HepG2 (cell line): ENCODE measurements at regions not wholly inside any gene's neighbourhood (a gene's known extent, or its start where the extent isn't known, plus 50 kb on each side); places are given as distances from the start of the nearest gene placed in this dataset.

Source experiments
- ATAC-seq: fragments of 200-7000 bp; cut with Tn5 transposase; 3 replicates; pipeline ENCODE4 v1.9.1; 2020; ENCODE audit warnings: mild to moderate bottlenecking, moderate library complexity
- BruUV-seq: library from RNA; stranded (reverse); fragments of 400-500 nt; replicated peaks from 2 replicates; lab custom pipeline; 2021; lab: Mats Ljungman, UMichigan
- CTCF ChIA-PET: fragments of 300-600 bp; formaldehyde crosslinking; extraction: SDS; loops from one replicate; lab custom pipeline; 2021; ENCODE audit warnings: low total read pairs, inconsistent platforms, low intra/inter-chr PET ratio; lab: Yijun Ruan, JAX
- POLR2A ChIA-PET: fragments of 350-600 bp; sonication (Branson Sonifier 250); formaldehyde crosslinking; loops from one replicate; lab custom pipeline; 2020; ENCODE audit warnings: antibody characterized with exemption, inconsistent platforms; lab: Yijun Ruan, JAX
- DNase-seq: peaks from one replicate; pipeline ENCODE4 v3.0.0-alpha.2; 2015; ENCODE audit warnings: low spot score
- FAIRE-seq: peaks from 3 replicates; lab custom pipeline; 2011; peaks lifted over from hg19 to GRCh38; lab: Jason Lieb, UNC
- H2AFZ ChIP-seq: one replicate; pipeline ENCODE4 v1.6.1; 2011; ENCODE audit warnings: low read length, inconsistent platforms
- H3K27ac ChIP-seq: fragments of 300-600 bp; 3 replicates; pipeline ENCODE4 v1.8.0; 2011; ENCODE audit warnings: mixed run types, mild to moderate bottlenecking, mixed read lengths, low read length, inconsistent platforms; ENCODE audit not compliant: insufficient read depth; ENCODE audit errors: extremely low read length
- H3K27me3 ChIP-seq, 2 experiments: fragments of 200-600 bp in 1 of 2; 2 replicates in 1 of 2; 3 replicates in 1 of 2; pipeline versions ENCODE4 v1.6.0 to v1.8.0; 2011; ENCODE audit warnings: low read length in 2 of 2, mild to moderate bottlenecking in 2 of 2, moderate library complexity in 2 of 2, inconsistent platforms in 1 of 2; ENCODE audit not compliant: insufficient read depth in 2 of 2, control insufficient read depth in 1 of 2
- H3K36me3 ChIP-seq, 2 experiments: fragments of 200-600 bp in 1 of 2; replicated peaks in 1 of 2; 2 replicates in 1 of 2; 3 replicates in 1 of 2; pipeline versions ENCODE4 v1.5.1 to v1.8.0; 2011; ENCODE audit warnings: low read length in 2 of 2, inconsistent platforms in 1 of 2; ENCODE audit not compliant: insufficient read depth in 2 of 2, control insufficient read depth in 1 of 2
- H3K4me1 ChIP-seq: 2 replicates; pipeline ENCODE4 v1.5.1; 2012; ENCODE audit warnings: low read length, inconsistent platforms; ENCODE audit not compliant: insufficient read depth
- H3K4me2 ChIP-seq: 2 replicates; pipeline ENCODE4 v1.6.0; 2011; ENCODE audit warnings: low read depth, low read length, inconsistent platforms
- H3K4me3 ChIP-seq, 3 experiments: fragments of 200-600 bp in 1 of 3; sonication (generic), shearing (Covaris generic) in 1 of 3; replicated peaks in 1 of 3; 2 replicates each; pipeline ENCODE4 v1.5.1; 2011 to 2016; ENCODE audit warnings: low read length in 3 of 3, inconsistent platforms in 2 of 3, low read depth in 2 of 3, mild to moderate bottlenecking in 2 of 3, control low read depth in 1 of 3, mixed read lengths in 1 of 3; ENCODE audit not compliant: insufficient read depth in 1 of 3
- H3K79me2 ChIP-seq: one replicate; pipeline ENCODE4 v1.6.1; 2011; ENCODE audit warnings: low read length, inconsistent platforms; ENCODE audit not compliant: insufficient read depth
- H3K9ac ChIP-seq: 2 replicates; pipeline ENCODE4 v1.6.0; 2011; ENCODE audit warnings: mild to moderate bottlenecking, low read depth, low read length, inconsistent platforms; ENCODE audit not compliant: insufficient read depth
- H3K9me3 ChIP-seq: 2 replicates; pipeline ENCODE4 v1.5.1; 2012; ENCODE audit warnings: mild to moderate bottlenecking, low read length
- H4K20me1 ChIP-seq: 2 replicates; pipeline ENCODE4 v1.6.0; 2011; ENCODE audit warnings: inconsistent platforms, mild to moderate bottlenecking, low read length, moderate library complexity; ENCODE audit not compliant: insufficient read depth
- CEBPG ChIP-seq: IDR thresholded peaks from 2 replicates; pipeline ENCODE4 v1.6.1; 2016
- JDP2 ChIP-seq: sonication (generic); formaldehyde crosslinking; IDR thresholded peaks from 2 replicates; pipeline ENCODE4 v1.8.1; 2022; ENCODE audit warnings: missing genetic modification reagents, borderline replicate concordance
- MYNN ChIP-seq: sonication (generic); formaldehyde crosslinking; IDR thresholded peaks from 2 replicates; pipeline ENCODE4 v1.4.0; 2020; ENCODE audit warnings: mild to moderate bottlenecking, low read depth, missing genetic modification reagents
- NCOR1 ChIP-seq: fragments of 200-600 bp; sonication (generic); IDR thresholded peaks from 2 replicates; pipeline ENCODE4 v1.7.0; 2017; ENCODE audit warnings: antibody characterized with exemption, low read length, borderline replicate concordance
- TRIM22 ChIP-seq: fragments of 450-650 bp; IDR thresholded peaks from 2 replicates; pipeline ENCODE4 v1.6.1; 2017
- ZNF296 ChIP-seq: sonication (generic); formaldehyde crosslinking; conservative IDR thresholded peaks from 2 replicates; pipeline ENCODE4 v1.5.0; 2020; ENCODE audit warnings: mild to moderate bottlenecking, missing genetic modification reagents
- ZNF552 ChIP-seq: sonication (generic); formaldehyde crosslinking; IDR thresholded peaks from 2 replicates; pipeline ENCODE4 v1.9.0; 2022; ENCODE audit warnings: missing genetic modification reagents, mild to moderate bottlenecking, borderline replicate concordance
- ZNF564 ChIP-seq: sonication (generic); formaldehyde crosslinking; IDR thresholded peaks from 2 replicates; pipeline ENCODE4 v1.8.1; 2023; ENCODE audit warnings: mild to moderate bottlenecking, missing genetic modification reagents
- ZNF580 ChIP-seq: IDR thresholded peaks from 2 replicates; pipeline ENCODE4 v1.6.1; 2016; ENCODE audit warnings: low read depth, borderline replicate concordance
- ZNF709 ChIP-seq: sonication (generic); formaldehyde crosslinking; IDR thresholded peaks from 2 replicates; pipeline ENCODE4 v1.5.0; 2020; ENCODE audit warnings: mild to moderate bottlenecking, missing genetic modification reagents
- WGBS: methylation state at CpG from one replicate; pipeline ENCODE4 v1.1.6; 2017; ENCODE audit warnings: low lambda C conversion rate; 5-methylcytosine and 5-hydroxymethylcytosine counted together
- in situ Hi-C: cut with HindIII; loops from 2 replicates; pipeline ENCODE4 v1.10.0; 2017; ENCODE audit warnings: low pct_unique_long_range_greater_than_20kb; ENCODE audit not compliant: extremely low pct_ligation_motif_present
- intact Hi-C: fragments of 100-400 bp; cut with micrococcal nuclease; formaldehyde crosslinking; loops from one replicate; pipeline ENCODE4 v1.10.0; 2022; ENCODE audit not compliant: unreplicated experiment

- no peak for TF ChIP-seq NCOR1
- no peak for TF ChIP-seq ZNF552 (CRISPR knock-in tag)
- TF ChIP-seq, all 625 proteins: peak for 0
These were observed 327.8 kb downstream of the ENC1 start (continued) for GRCh38 chr5:74312746-74313145.

GRCh38 chr5:74311961-74312360 is 328.6 kb downstream of the ENC1 start:
- H3K36me3 ChIP-seq, result no peaks in the 10 kb centered on the region
- no peaks in the 10 kb centered on the region for H3K79me2 ChIP-seq
- no peak overlapping the region for H3K27ac ChIP-seq
- WGBS, result 43% methylated on average over 1 of the region's 1 CpG
- POLR2A ChIA-PET, result no interaction called here
- intact Hi-C loops, result no loop called here
- TF ChIP-seq ZNF709 (CRISPR knock-in tag) (no peak), CEBPG (CRISPR knock-in tag) (no peak), ZNF296 (CRISPR knock-in tag) (no peak), ZNF580 (CRISPR knock-in tag) (no peak), TRIM22 (no peak), JDP2 (CRISPR knock-in tag) (no peak), MYNN (CRISPR knock-in tag) (no peak), ZNF564 (CRISPR knock-in tag) (no peak)
- H3K4me1 ChIP-seq, result no peaks in the 10 kb centered on the region
- H3K4me2 ChIP-seq, result no peak overlapping the region
- no peaks in the 10 kb centered on the region for H3K27me3 ChIP-seq
- H3K4me3 ChIP-seq, result no peak overlapping the region
- no peaks in the 10 kb centered on the region for H4K20me1 ChIP-seq
- ATAC-seq (no peak), DNase-seq (no peak), FAIRE-seq (no peak)
- no TSS peak for BruUV-seq
- no peak overlapping the region for H3K9ac ChIP-seq
- no peak overlapping the region for H2AFZ ChIP-seq
- CTCF ChIA-PET, result no interaction called here
- H3K9me3 ChIP-seq, result no peaks in the 10 kb centered on the region
- in situ Hi-C loops, result no loop called here
